ENCODE measurements at regions not wholly inside any gene's neighbourhood (a gene's known extent, or its start where the extent isn't known, plus 50 kb on each side); places are given as distances from the start of the nearest gene placed in this dataset.

- no peak for DNase-seq
Measured at GRCh38 chr6:108751851-108752732, 96.1 kb upstream of the ARMC2 start.

GRCh38 chr6:108752733-108753590, 95.3 kb upstream of the ARMC2 start:
- DNase-seq, result no peak

GRCh38 chr6:108755257-108756240, 92.7 kb upstream of the ARMC2 start:
- no peak for DNase-seq

- DNase-seq, result no peak
Measured at GRCh38 chr6:108757357-108757756, 90.9 kb upstream of the ARMC2 start.

GRCh38 chr6:108758884-108759283, 89.3 kb upstream of the ARMC2 start:
- DNase-seq, result no peak

GRCh38 chr6:108760126-108761050, 87.8 kb upstream of the ARMC2 start:
- no peak for DNase-seq

- no peak for DNase-seq
Measured at GRCh38 chr6:108762394-108762793, 85.8 kb upstream of the ARMC2 start.

GRCh38 chr6:108763931-108764579, 84.2 kb upstream of the ARMC2 start:
- DNase-seq, result no peak

GRCh38 chr6:108764580-108764950, 83.7 kb upstream of the ARMC2 start:
- no peak for DNase-seq

- DNase-seq, result no peak
Measured at GRCh38 chr6:108765495-108765894, 82.7 kb upstream of the ARMC2 start.

- no peak for DNase-seq
Measured at GRCh38 chr6:108766419-108766818, 81.8 kb upstream of the ARMC2 start.

- no peak for DNase-seq
Measured at GRCh38 chr6:108766886-108767285, 81.3 kb upstream of the ARMC2 start.

- no peak for DNase-seq
Measured at GRCh38 chr6:108767418-108768165, 80.6 kb upstream of the ARMC2 start.

GRCh38 chr6:108768166-108768555, 80.1 kb upstream of the ARMC2 start:
- DNase-seq, result no peak

- DNase-seq, result no peak
Measured at GRCh38 chr6:108768792-108769524, 79.3 kb upstream of the ARMC2 start.

- DNase-seq, result no peak
Measured at GRCh38 chr6:108771421-108771820, 76.8 kb upstream of the ARMC2 start.

GRCh38 chr6:108774555-108774954, 73.7 kb upstream of the ARMC2 start:
- no peak for DNase-seq

- no peak for DNase-seq
Measured at GRCh38 chr6:108777536-108777935, 70.7 kb upstream of the ARMC2 start.

GRCh38 chr6:108778421-108779186, 69.6 kb upstream of the ARMC2 start:
- DNase-seq, result no peak

Measured in T-helper 1 cell (primary cell).